ELR (cell line): ENCODE measurements at regions not wholly inside any gene's neighbourhood (a gene's known extent, or its start where the extent isn't known, plus 50 kb on each side); places are given as distances from the start of the nearest gene placed in this dataset.
"Not testable (repeated sequence)": the region's sequence is repeated elsewhere in the genome, so short reads cannot be mapped to it uniquely, and the experiment has no call there.

Experiments
- DNase-seq: peaks from one replicate; pipeline ENCODE4 v3.0.0-alpha.2; 2015; ENCODE audit warnings: low read depth

DNA sequence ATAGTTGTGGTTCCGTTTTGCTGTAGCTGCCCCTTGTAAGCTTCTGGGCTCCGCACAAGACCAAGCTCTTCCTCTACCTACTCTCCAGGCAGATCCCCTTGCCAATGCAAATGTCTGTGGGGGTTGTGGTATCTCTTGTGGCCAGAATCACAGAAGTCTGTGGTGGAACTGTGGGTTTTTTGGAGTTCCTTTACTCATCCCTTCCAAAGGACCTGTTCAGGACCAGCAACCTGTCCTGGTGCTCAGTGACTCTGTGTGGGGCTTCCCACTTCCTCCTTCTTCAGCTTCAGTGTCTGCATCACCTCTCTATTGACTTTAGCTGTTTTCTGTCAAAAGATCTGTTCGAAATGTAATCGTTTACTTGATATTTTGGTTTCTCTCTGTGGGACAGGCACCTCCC is 441.3 kb upstream of the ADAMTSL1 start:
- DNase-seq = no peak

- DNase-seq = no peak
Observed at GRCh38 chr9:18036422-18037187, 437.3 kb upstream of the ADAMTSL1 start.

DNA sequence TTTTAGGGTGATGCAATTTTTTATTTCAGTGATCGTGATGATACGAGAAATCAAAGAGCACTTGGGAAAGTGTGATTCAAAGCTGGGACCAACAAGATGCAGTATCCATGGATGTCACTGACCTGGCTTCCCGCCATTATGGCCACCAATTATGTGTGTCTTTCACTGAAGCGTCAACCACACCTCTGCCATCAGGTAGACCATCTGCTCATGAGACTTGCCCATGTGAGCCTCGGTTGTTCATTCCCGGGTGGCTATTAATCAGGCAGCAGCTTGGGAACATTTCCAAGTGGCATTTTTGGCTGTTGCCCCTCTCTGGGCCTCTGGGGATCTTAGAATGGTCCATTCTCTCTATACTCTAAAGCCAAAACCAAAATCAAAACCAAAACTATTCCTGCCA is 436.0 kb upstream of the ADAMTSL1 start:
- DNase-seq = no peak

GRCh38 chr9:18040327-18040726 is 433.6 kb upstream of the ADAMTSL1 start:
- no peak for DNase-seq

- no peak for DNase-seq
Observed at GRCh38 chr9:18043978-18044377, 430.0 kb upstream of the ADAMTSL1 start.

- DNase-seq = no peak
Observed at GRCh38 chr9:18045326-18045725, 428.6 kb upstream of the ADAMTSL1 start.

- no peak for DNase-seq
Observed at GRCh38 chr9:18046068-18046467, 427.9 kb upstream of the ADAMTSL1 start.

DNA sequence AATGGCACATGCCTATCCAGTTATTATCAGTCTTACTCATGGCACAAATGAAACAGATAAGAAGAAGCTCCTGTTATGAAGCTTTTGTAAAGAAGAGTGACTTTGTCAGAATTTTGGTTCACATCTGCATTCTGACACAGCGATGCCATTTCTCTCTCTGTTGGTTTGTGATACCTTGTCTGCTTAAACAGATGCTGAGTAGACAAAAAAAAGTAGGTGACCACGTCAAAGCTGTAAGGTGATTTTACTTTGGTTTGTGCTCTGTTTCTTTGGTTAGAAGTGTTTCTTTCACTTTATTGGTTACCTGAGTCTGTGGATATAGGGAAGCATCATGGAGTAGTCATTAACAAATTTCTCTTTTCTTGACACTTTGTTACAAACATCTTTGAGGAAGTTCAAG is 422.3 kb upstream of the ADAMTSL1 start:
- DNase-seq = no peak

DNA sequence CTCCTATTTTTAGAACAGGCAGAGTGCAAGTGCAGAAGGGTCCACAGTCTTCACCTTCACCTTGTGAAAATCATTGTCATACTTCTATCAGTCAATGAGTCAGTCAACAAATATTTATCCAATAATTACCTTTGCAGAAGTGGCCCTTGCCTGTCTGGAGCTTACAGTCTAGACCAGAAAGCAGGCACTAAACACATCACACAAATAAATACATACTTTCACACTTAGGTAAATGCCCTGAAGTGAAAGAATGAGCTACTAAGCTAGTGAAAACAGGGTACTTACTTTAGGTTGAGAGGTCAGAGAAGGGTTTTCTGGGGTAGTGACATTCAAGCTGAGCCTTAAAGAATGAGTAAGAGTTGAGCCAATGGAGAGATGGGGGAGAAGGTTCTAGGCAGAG is 421.9 kb upstream of the ADAMTSL1 start:
- DNase-seq = no peak

- DNase-seq = no peak
Observed at GRCh38 chr9:18056269-18056992, 417.5 kb upstream of the ADAMTSL1 start.

DNA sequence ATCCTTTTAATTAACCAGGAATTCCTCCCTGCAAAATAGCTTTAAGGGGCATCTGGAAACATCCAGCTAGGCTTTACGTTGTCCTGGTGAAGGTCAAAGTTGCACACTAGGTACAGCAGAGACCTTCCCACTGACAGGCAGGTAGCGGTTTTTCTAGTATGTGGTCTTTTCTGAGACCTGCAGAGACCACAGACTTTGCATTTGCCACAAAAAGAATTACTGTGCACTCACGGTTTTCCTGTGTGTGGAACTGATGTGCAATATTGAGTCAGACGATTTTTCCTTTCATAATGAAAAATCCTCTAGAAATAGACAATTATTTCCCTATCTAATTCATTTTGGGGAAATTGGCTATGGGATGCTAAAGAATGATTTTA is 417.0 kb upstream of the ADAMTSL1 start:
- DNase-seq = no peak

GRCh38 chr9:18058564-18059442 is 415.1 kb upstream of the ADAMTSL1 start:
- no peak for DNase-seq

DNA sequence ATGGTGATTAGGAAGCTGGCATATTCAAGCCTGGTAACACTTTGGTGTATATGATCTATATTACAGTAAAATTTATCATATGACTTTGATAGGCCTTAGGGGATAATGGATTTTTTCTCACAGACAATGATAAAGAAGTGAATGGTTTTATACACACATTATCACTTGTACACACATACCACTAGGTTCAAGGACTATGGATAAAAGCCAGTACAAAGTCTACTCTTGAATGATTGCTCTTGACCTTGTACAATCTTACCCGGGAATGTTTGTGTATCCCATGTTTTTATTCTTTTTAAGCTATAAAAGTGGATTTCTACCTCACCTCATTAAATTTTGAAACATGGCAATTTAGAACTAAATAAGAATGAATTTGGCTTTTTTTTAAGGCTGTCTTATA is 414.5 kb upstream of the ADAMTSL1 start:
- DNase-seq = no peak

DNA sequence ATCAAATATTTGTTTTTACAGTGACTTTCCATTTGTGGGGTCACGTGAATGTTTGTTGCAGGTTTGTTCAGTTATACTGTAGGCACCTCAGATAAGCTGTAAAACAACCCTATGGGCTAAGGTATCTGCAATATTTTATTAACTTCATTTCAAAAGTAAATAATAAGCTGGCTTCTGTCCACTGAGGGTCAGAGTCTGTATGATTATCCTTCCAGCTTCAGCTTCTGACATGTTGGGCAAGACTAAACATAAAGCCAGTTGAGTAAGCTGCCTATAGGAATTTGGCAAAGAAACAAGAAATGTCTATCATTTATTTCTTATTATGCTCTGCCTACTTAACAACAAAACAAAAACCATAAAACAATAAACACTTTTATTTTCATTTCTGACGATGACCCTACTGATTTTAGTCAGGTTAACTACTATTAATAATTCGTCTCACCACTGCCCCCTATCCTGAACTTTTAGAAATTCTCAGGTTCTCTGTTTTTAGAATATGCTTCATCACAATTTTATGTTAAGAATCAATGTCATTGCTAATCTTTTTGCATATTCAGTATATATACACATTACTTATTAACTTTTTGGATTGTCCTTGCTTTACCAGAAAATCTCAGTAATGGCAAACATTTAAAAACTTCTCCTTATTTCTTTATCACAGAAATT is 413.6 kb upstream of the ADAMTSL1 start:
- peak; percentile 15 for DNase-seq

- DNase-seq = no peak
Observed at GRCh38 chr9:18061332-18061731, 412.6 kb upstream of the ADAMTSL1 start.

DNA sequence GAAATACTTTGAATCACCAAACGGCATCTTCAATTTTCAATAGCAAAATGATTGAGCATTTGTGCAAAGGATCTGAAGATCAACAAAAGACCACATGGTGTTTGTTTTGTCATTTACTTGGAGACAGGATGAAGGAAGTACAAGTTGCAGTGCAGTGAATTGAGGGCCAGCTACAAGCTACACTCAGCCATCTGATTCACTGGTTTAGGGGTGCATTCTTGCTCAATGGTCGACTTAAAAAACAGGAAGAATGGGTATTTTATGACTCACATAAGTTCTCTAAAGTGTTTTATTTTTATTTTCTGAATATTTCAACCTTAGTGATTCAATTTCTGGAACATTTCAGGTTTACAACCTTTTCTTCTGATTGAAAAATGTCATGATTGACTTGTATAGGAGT is 412.1 kb upstream of the ADAMTSL1 start:
- peak; percentile 3 for DNase-seq

- DNase-seq = no peak
Observed at GRCh38 chr9:18063856-18064390, 410.0 kb upstream of the ADAMTSL1 start.

DNA sequence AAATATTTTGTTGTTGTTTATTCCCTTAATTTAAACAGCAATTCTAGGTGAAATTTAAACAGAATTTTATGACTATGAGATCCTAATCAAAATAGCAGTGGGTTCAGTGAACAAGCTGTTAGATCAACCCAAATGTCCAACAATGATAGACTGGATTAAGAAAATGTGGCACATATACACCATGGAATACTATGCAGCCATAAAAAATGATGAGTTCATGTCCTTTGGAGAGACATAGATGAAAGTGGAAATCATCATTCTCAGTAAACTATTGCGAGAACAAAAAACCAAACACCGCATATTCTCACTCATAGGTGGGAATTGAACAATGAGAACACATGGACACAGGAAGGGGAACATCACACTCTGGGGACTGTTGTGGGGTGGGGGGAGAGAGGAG is 407.3 kb upstream of the ADAMTSL1 start:
- DNase-seq = not testable (repeated sequence)

DNA sequence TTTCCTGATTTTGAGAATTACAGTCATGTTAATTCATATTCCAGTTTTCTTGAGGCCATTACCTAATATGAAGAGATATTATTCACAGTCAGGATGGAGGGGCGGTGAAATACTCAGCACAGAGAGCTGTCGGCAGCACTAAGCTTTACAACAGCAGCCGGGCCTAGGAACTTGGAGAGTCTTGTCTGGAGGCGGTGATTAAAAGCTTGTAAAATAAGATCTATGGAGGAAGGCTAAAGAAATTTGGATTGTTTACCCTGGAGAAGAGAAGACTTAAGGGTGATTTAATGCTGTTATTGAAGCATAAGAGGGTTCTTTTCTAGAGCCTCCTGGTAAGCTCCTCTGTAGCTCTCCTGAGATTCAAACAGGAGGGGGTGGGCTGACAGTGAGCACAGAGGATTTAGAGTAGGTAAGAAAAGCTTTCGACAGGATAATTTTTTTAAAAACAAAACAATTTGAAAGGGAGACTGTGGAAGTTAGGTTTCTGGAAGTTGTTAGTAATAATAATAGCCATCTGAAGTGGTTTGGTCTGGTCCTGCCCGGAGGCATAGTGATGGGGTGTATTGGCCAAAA is 406.3 kb upstream of the ADAMTSL1 start:
- DNase-seq = no peak

- no peak for DNase-seq
Observed at GRCh38 chr9:18068900-18069299, 405.1 kb upstream of the ADAMTSL1 start.

- DNase-seq = peak; percentile 36
Observed at GRCh38 chr9:18071651-18072060, 402.3 kb upstream of the ADAMTSL1 start.

GRCh38 chr9:18073002-18073401 is 401.0 kb upstream of the ADAMTSL1 start:
- DNase-seq = no peak
